ENCODE measurements at regions not wholly inside any gene's neighbourhood (a gene's known extent, or its start where the extent isn't known, plus 50 kb on each side); places are given as distances from the start of the nearest gene placed in this dataset.

- no peak for DNase-seq
These were observed 95.8 kb upstream of the LDB2 start for GRCh38 chr4:16993956-16994840.

- DNase-seq: no peak
These were observed 94.3 kb upstream of the LDB2 start for GRCh38 chr4:16992566-16993225.

- no peak for DNase-seq
These were observed 93.0 kb upstream of the LDB2 start for GRCh38 chr4:16991450-16991849.

GRCh38 chr4:16989371-16989770, 90.9 kb upstream of the LDB2 start:
- no peak for DNase-seq

- no peak for DNase-seq
These were observed 90.4 kb upstream of the LDB2 start for GRCh38 chr4:16988814-16989213.

GRCh38 chr4:16977081-16977480, 78.6 kb upstream of the LDB2 start:
- DNase-seq: no peak

- no peak for DNase-seq
These were observed 71.3 kb upstream of the LDB2 start for GRCh38 chr4:16969696-16970135.

DNA sequence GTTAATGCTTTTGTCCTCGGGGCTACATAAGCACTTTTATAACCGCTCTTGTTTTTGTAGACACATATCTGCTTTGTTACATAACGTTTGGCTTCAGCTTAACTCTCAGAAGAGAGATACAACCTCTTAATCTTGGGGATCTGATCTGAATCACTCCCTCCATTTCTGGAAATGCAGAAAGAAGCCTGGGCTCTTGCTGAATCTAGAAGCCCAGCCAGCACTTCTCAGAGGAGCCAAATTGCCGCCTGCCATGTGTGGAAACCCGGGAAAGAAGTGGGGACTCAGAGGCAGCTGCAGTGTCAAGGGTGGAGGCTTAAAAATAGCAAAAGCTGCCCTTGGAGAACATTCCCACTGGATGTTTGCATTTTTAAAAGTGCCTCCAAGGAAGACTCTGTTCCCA, 69.3 kb upstream of the LDB2 start:
- no peak for DNase-seq

- no peak for DNase-seq
These were observed 60.9 kb upstream of the LDB2 start for GRCh38 chr4:16959305-16959704.

- DNase-seq: no peak
These were observed 54.6 kb upstream of the LDB2 start for GRCh38 chr4:16952896-16953630.

DNA sequence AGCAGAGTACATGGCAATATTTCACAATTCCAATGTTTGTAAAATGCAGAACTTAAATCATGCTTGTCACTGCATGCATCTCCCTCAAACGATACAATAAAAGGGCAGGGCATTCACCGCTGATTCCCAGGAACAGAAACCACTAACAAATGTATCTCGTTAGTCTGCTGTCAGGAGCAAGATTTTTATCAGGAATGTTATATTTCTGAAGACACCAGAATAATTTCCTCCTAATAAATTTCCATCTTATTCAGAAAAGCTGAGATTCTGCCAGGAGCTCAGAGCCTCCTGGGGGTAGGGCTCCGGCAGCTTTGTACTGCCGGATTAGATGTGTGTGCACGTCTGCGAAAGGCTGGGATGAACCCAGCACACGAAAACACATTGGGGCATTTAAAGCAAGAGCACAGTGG, 54.0 kb upstream of the LDB2 start:
- no peak for DNase-seq
